ENCODE measurements at regions not wholly inside any gene's neighbourhood (a gene's known extent, or its start where the extent isn't known, plus 50 kb on each side); places are given as distances from the start of the nearest gene placed in this dataset.

DNA sequence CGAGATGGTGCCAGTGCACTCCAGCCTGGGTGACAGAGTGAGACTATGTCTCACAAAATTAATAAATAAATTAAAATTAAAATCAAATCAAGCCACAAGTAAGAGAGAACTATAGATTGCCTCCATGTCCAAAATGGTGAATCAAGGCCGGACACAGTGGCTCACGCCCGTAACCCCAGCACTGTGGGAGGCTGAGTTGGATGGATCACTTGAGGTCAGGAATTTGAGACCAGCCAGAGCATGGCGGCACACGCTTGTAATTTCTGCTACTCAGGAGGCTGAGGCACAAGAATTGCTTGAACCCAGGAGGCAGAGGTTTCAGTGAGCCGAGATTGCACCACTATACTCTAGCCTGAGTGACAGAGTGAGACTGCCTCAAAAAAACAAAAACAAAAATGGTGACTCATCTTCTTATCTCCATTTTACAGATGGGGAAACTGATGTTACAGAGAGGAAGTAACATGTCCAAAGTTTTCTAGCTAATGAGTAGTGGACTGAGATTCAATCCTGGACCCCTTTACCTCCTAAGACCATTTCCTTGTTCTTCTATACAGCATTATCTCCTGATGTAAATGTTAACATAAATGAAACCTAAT is 99.0 kb upstream of the HNRNPU start:
- H3K4me3 ChIP-seq = no peak overlapping the region
- H3K4me1 ChIP-seq = peaks cover 25% of the 10 kb centered on the region
- H3K9me3 ChIP-seq = no peaks in the 10 kb centered on the region
- no peaks in the 10 kb centered on the region for H3K27me3 ChIP-seq
- peak overlapping the region; percentile 80 for H3K27ac ChIP-seq
- DNase-seq (ENCODE audit: extremely low spot score in 2 of 2) = no peak
- no peaks in the 10 kb centered on the region for H3K36me3 ChIP-seq
- intact Hi-C loops (cut with DNase I) = no loop called here
- TF ChIP-seq POLR2A (IDR thresholded peaks at IDR 0.05) = no peak
- TF ChIP-seq POLR2AphosphoS5 (IDR thresholded peaks at IDR 0.05; ENCODE audit: insufficient read depth in 1 of 2, low read depth in 1 of 2) = no peak
- TF ChIP-seq, protein P1, sequence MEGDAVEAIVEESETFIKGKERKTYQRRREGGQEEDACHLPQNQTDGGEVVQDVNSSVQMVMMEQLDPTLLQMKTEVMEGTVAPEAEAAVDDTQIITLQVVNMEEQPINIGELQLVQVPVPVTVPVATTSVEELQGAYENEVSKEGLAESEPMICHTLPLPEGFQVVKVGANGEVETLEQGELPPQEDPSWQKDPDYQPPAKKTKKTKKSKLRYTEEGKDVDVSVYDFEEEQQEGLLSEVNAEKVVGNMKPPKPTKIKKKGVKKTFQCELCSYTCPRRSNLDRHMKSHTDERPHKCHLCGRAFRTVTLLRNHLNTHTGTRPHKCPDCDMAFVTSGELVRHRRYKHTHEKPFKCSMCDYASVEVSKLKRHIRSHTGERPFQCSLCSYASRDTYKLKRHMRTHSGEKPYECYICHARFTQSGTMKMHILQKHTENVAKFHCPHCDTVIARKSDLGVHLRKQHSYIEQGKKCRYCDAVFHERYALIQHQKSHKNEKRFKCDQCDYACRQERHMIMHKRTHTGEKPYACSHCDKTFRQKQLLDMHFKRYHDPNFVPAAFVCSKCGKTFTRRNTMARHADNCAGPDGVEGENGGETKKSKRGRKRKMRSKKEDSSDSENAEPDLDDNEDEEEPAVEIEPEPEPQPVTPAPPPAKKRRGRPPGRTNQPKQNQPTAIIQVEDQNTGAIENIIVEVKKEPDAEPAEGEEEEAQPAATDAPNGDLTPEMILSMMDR (IDR thresholded peaks at IDR 0.05) = no peak

DNA sequence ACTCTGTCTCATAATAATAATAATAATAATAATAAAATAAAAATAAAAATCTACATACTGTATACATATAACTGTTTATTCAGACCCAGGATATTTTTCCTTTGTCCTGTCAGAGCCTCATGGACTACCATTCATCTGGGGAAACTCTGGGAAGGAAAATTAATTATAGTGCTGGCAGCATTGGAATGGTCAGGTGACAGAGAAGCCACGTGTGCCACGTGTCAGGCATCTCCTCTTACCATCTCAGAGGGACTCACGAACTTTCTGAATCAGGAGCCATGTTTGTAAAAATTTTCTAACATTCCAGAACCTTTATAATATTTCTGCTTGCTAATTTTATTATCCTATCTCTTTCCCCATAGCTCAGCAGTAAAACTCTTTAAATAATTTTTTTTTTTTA is 97.8 kb upstream of the HNRNPU start:
- Histone ChIP-seq H3K9me3 (no peaks in the 10 kb centered on the region), H3K4me3 (no peak overlapping the region), H3K27ac (no peak overlapping the region), H3K4me1 (peaks cover 22% of the 10 kb centered on the region), H3K36me3 (no peaks in the 10 kb centered on the region), H3K27me3 (no peaks in the 10 kb centered on the region)
- TF ChIP-seq POLR2AphosphoS5 (IDR thresholded peaks at IDR 0.05; ENCODE audit: insufficient read depth in 1 of 2, low read depth in 1 of 2) = no peak
- TF ChIP-seq POLR2A (IDR thresholded peaks at IDR 0.05) = no peak
- TF ChIP-seq, protein P1 (IDR thresholded peaks at IDR 0.05) = no peak
- no peak for DNase-seq (ENCODE audit: extremely low spot score in 2 of 2)
- intact Hi-C loops (cut with DNase I) = no loop called here

DNA sequence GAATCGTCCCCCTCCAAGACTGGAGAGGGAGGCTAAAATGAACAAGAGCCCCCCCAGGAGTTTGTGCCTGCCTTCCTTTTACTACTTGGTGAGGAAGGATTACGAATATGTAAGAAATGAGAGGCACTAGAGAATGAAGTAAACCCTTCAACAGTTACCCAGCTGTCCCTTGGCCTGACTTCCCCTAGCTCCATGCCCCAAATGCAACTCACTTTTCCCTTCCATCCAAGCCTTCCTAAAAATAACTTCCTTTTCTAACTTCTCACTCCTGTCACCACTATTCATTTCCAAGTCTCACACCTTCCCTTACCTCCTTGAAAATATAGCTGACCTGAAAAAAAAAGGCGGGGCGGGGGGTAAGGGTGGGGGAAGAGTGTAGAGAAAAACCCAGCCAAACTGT is 96.6 kb upstream of the HNRNPU start:
- no peak for DNase-seq (ENCODE audit: extremely low spot score in 2 of 2)
- Histone ChIP-seq H3K9me3 (no peaks in the 10 kb centered on the region), H3K4me3 (no peak overlapping the region), H3K4me1 (peaks cover 22% of the 10 kb centered on the region), H3K27ac (no peak overlapping the region), H3K36me3 (no peaks in the 10 kb centered on the region), H3K27me3 (no peaks in the 10 kb centered on the region)
- intact Hi-C loops (cut with DNase I) = no loop called here
- no peak for TF ChIP-seq POLR2AphosphoS5 (IDR thresholded peaks at IDR 0.05; ENCODE audit: insufficient read depth in 1 of 2, low read depth in 1 of 2)
- TF ChIP-seq, protein P1 (IDR thresholded peaks at IDR 0.05) = no peak
- no peak for TF ChIP-seq POLR2A (IDR thresholded peaks at IDR 0.05)

DNA sequence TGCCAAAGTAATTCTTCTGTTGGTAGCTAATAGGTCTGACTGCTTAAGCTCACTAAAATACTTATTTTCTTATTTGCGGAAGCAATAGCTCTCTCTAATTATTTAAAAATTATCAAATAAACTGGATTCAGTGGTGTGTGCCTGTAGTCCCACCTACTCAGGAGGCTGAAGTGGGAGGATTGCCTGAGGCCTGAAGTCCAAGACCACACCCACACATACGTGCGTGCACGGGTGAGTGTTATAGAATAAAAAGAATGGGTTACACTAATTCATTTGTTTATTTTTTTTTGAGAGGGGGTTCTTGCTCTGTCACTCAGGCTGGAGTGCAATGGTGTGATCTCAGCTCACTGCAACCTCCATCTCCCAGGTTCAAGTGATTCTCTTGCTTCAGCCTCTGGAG is 94.2 kb upstream of the HNRNPU start:
- H3K4me3 ChIP-seq = no peak overlapping the region
- DNase-seq (ENCODE audit: extremely low spot score in 2 of 2) = no peak
- intact Hi-C loops (cut with DNase I) = no loop called here
- H3K4me1 ChIP-seq = peaks cover 4% of the 10 kb centered on the region
- H3K27ac ChIP-seq = no peak overlapping the region
- H3K36me3 ChIP-seq = no peaks in the 10 kb centered on the region
- TF ChIP-seq, protein P1 (IDR thresholded peaks at IDR 0.05) = no peak
- no peak for TF ChIP-seq POLR2A (IDR thresholded peaks at IDR 0.05)
- H3K27me3 ChIP-seq = no peaks in the 10 kb centered on the region
- no peaks in the 10 kb centered on the region for H3K9me3 ChIP-seq

DNA sequence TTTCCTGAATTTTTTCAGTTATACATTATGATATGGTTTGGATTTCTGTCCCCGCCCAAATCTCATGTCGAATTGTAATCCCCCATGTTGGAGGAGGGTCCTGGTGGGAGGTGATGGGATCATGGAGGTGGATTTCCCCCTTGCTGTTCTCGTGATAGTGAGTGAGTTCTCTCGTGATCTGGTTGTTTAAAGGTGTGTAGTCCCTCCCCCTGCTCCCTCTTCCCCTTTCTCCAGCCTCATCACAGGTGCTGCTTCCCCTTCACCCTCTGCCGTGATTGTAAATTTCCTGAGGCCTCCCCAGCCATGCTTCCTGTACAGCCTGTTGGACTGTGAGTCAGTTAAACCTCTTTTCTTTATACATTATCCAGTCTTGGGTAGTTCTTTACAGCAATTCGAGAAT is 93.2 kb upstream of the HNRNPU start:
- no peaks in the 10 kb centered on the region for H3K9me3 ChIP-seq
- no peaks in the 10 kb centered on the region for H3K27me3 ChIP-seq
- H3K36me3 ChIP-seq = no peaks in the 10 kb centered on the region
- no peak overlapping the region for H3K4me3 ChIP-seq
- no peak overlapping the region for H3K27ac ChIP-seq
- TF ChIP-seq POLR2A (IDR thresholded peaks at IDR 0.05) (no peak), POLR2AphosphoS5 (IDR thresholded peaks at IDR 0.05; ENCODE audit: insufficient read depth in 1 of 2, low read depth in 1 of 2) (no peak)
- intact Hi-C loops (cut with DNase I) = no loop called here
- H3K4me1 ChIP-seq = no peaks in the 10 kb centered on the region
- DNase-seq (ENCODE audit: extremely low spot score in 2 of 2) = no peak
